CD14-positive monocyte (primary cell): ENCODE measurements at regions not wholly inside any gene's neighbourhood (a gene's known extent, or its start where the extent isn't known, plus 50 kb on each side); places are given as distances from the start of the nearest gene placed in this dataset.
"Not testable (repeated sequence)": the region's sequence is repeated elsewhere in the genome, so short reads cannot be mapped to it uniquely, and the experiment has no call there.

Source experiments
- DNase-seq, 3 donors: peaks; one replicate each; pipeline ENCODE4 v3.0.0-alpha.2; 2011 to 2022
- H2AFZ ChIP-seq: 2 replicates; pipeline ENCODE4 v1.6.0; 2012; ENCODE audit warnings: mild to moderate bottlenecking, low read depth, low read length, inconsistent platforms; ENCODE audit not compliant: insufficient read depth, poor library complexity, severe bottlenecking
- H3K27ac ChIP-seq, 2 donors: 1 replicate in 1 of 2; 2 replicates in 1 of 2; pipeline ENCODE4 v1.5.1; 2012 to 2013; ENCODE audit warnings: low read length in 2 of 2, control low read depth in 1 of 2, inconsistent platforms in 1 of 2, low read depth in 1 of 2, mild to moderate bottlenecking in 1 of 2
- H3K27me3 ChIP-seq, 2 donors: one replicate each; pipeline versions ENCODE4 v1.6.0 to v1.6.1; 2011 to 2013; ENCODE audit warnings: low read length in 2 of 2; ENCODE audit not compliant: control insufficient read depth in 2 of 2, insufficient read depth in 2 of 2
- H3K36me3 ChIP-seq, 2 donors: replicated peaks in 1 of 2; 1 replicate in 1 of 2; 2 replicates in 1 of 2; pipeline versions ENCODE4 v1.5.1 to v1.6.1; 2012 to 2013; ENCODE audit warnings: low read length in 2 of 2, control low read depth in 1 of 2, inconsistent platforms in 1 of 2, mild to moderate bottlenecking in 1 of 2; ENCODE audit not compliant: insufficient read depth in 2 of 2, control insufficient read depth in 1 of 2
- H3K4me1 ChIP-seq, 2 donors: 1 replicate in 1 of 2; 2 replicates in 1 of 2; pipeline versions ENCODE4 v1.5.1 to v1.6.1; 2012 to 2013; ENCODE audit warnings: low read length in 2 of 2, control low read depth in 1 of 2, inconsistent platforms in 1 of 2, mild to moderate bottlenecking in 1 of 2, moderate library complexity in 1 of 2; ENCODE audit not compliant: insufficient read depth in 2 of 2, control insufficient read depth in 1 of 2
- H3K4me2 ChIP-seq: replicated peaks from 2 replicates; pipeline ENCODE3; 2012; ENCODE audit warnings: low read length, moderate library complexity, mild to moderate bottlenecking; ENCODE audit not compliant: poor library complexity, severe bottlenecking; ENCODE audit errors: extremely low read depth
- H3K4me3 ChIP-seq, 3 experiments: fragments of 200-600 bp in 1 of 3; sonication (generic) in 1 of 3; replicated peaks in 1 of 3; 1 replicate in 2 of 3; 2 replicates in 1 of 3; pipeline ENCODE4 v1.5.1; 2011 to 2013; ENCODE audit warnings: low read length in 3 of 3, mild to moderate bottlenecking in 3 of 3, control low read depth in 2 of 3, low read depth in 2 of 3, inconsistent platforms in 1 of 3, moderate library complexity in 1 of 3
- H3K79me2 ChIP-seq: 2 replicates; pipeline ENCODE4 v1.6.0; 2012; ENCODE audit warnings: mild to moderate bottlenecking, control low read depth, inconsistent platforms, low read length, moderate library complexity; ENCODE audit not compliant: insufficient read depth
- H3K9ac ChIP-seq: 2 replicates; pipeline ENCODE4 v1.6.0; 2017; ENCODE audit warnings: low read length, mild to moderate bottlenecking; ENCODE audit not compliant: insufficient read depth, poor library complexity, severe bottlenecking
- H3K9me3 ChIP-seq, 2 donors: replicated peaks in 1 of 2; 1 replicate in 1 of 2; 2 replicates in 1 of 2; pipeline versions ENCODE4 v1.5.1 to v1.6.1; 2012 to 2013; ENCODE audit warnings: low read length in 2 of 2, control low read depth in 1 of 2; ENCODE audit not compliant: control insufficient read depth in 1 of 2, insufficient read depth in 1 of 2
- H4K20me1 ChIP-seq: 2 replicates; pipeline ENCODE4 v1.6.0; 2012; ENCODE audit warnings: mild to moderate bottlenecking, low read length, control low read depth, moderate library complexity; ENCODE audit not compliant: insufficient read depth
- H3K27ac Mint-ChIP-seq, 7 donors: one replicate each; pipeline ENCODE4 v1.8.0; 2020; ENCODE audit warnings: mild to moderate bottlenecking in 7 of 7, mixed read lengths in 7 of 7, moderate library complexity in 6 of 7, inconsistent platforms in 2 of 7
- H3K27me3 Mint-ChIP-seq, 3 donors: one replicate each; pipeline ENCODE4 v1.8.0; 2021 to 2022; ENCODE audit warnings: low read depth in 3 of 3, mild to moderate bottlenecking in 3 of 3, mixed read lengths in 3 of 3, moderate library complexity in 3 of 3, inconsistent platforms in 1 of 3
- H3K36me3 Mint-ChIP-seq, 2 donors: one replicate each; pipeline ENCODE4 v1.8.0; 2020; ENCODE audit warnings: mixed read lengths in 2 of 2, inconsistent platforms in 1 of 2, mild to moderate bottlenecking in 1 of 2
- H3K4me1 Mint-ChIP-seq: one replicate; pipeline ENCODE4 v1.8.0; 2020; ENCODE audit warnings: mild to moderate bottlenecking, mixed read lengths
- H3K4me3 Mint-ChIP-seq, 2 donors: one replicate each; pipeline ENCODE4 v1.8.0; 2020; ENCODE audit warnings: mild to moderate bottlenecking in 2 of 2, mixed read lengths in 2 of 2, moderate library complexity in 1 of 2
- H3K9me3 Mint-ChIP-seq, 7 donors: one replicate each; pipeline ENCODE4 v1.8.0; 2020 to 2022; ENCODE audit warnings: mixed read lengths in 7 of 7, mild to moderate bottlenecking in 6 of 7, moderate library complexity in 6 of 7, inconsistent platforms in 2 of 7
- WGBS: methylation state at CpG from one replicate; pipeline ENCODE4 v1.1.5; 2013; ENCODE audit warnings: missing lambda C conversion rate; ENCODE audit not compliant: insufficient coverage; 5-methylcytosine and 5-hydroxymethylcytosine counted together
- intact Hi-C, 2 donors: fragments of 100-400 bp; cut with micrococcal nuclease; formaldehyde crosslinking; loops; one replicate each; pipeline versions ENCODE4 v1.15.0 to v1.15.1; 2023
- TF ChIP-seq, protein P1 (sequence below): fragments of 200-600 bp; IDR thresholded peaks from one replicate; pipeline ENCODE4 v1.8.0; 2022; ENCODE audit warnings: antibody characterized with exemption, mild to moderate bottlenecking

DNA sequence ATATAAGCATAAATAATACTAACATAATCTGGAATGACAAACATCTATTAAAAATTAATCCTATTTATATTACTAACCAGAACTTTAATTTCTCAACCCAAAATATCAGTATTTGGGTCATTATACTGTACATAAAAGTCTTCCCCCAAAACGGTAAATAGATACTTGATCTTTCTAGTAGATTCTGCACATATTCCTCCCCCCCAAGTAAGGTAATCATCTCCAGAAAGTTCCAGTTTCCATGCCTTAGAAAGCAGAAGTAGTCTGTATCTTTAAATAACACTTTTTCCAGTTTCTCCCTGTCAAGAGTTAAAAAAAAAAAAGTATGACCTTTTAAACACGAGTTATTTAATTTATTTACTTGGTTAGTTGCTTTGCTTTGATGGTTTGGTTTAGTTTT is 150.7 kb upstream of the MB21D2 start:
- Histone ChIP-seq H3K9ac (no peak overlapping the region), H3K27me3 (no peaks in the 10 kb centered on the region), H3K4me3 (no peak overlapping the region), H3K4me2 (no peak overlapping the region), H3K79me2 (no peaks in the 10 kb centered on the region), H3K4me1 (no peaks in the 10 kb centered on the region), H4K20me1 (no peaks in the 10 kb centered on the region), H3K27ac (no peak overlapping the region), H3K9me3 (no peaks in the 10 kb centered on the region), H3K36me3 (no peaks in the 10 kb centered on the region), H2AFZ (no peak overlapping the region)
- Mint-ChIP-seq H3K27ac (no peak overlapping the region), H3K36me3 (no peaks in the 10 kb centered on the region), H3K4me3 (no peak overlapping the region), H3K9me3 (peaks cover 0 to 3% (median 1%) of the 10 kb centered on the region in 7 donors), H3K27me3 (peaks cover 0 to 2% (median 0%) of the 10 kb centered on the region in 3 donors), H3K4me1 (no peaks in the 10 kb centered on the region)
- DNase-seq: no peak
- no CpG with 5 or more reads among the region's 2 CpGs for WGBS
- intact Hi-C loops: no loop called here
- TF ChIP-seq, protein P1, sequence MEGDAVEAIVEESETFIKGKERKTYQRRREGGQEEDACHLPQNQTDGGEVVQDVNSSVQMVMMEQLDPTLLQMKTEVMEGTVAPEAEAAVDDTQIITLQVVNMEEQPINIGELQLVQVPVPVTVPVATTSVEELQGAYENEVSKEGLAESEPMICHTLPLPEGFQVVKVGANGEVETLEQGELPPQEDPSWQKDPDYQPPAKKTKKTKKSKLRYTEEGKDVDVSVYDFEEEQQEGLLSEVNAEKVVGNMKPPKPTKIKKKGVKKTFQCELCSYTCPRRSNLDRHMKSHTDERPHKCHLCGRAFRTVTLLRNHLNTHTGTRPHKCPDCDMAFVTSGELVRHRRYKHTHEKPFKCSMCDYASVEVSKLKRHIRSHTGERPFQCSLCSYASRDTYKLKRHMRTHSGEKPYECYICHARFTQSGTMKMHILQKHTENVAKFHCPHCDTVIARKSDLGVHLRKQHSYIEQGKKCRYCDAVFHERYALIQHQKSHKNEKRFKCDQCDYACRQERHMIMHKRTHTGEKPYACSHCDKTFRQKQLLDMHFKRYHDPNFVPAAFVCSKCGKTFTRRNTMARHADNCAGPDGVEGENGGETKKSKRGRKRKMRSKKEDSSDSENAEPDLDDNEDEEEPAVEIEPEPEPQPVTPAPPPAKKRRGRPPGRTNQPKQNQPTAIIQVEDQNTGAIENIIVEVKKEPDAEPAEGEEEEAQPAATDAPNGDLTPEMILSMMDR: no peak

DNA sequence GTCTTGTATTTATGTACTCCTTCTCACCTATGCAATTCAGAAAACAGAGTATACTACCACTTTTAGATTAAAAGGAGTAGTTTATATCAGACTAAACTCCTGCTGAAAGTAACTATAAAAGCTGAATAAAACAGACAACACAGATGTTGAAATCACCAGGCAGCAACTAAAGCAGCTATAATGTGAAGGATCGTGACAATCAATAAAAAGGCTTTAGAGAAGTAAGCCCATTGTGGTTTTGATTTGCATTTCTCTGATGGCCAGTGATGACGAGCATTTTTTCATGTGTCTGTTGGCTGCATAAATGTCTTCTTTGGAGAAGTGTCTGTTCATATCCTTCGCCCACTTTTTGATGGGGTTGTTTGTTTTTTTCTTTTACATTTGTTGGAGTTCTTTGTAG is 152.1 kb upstream of the MB21D2 start:
- H3K27me3 Mint-ChIP-seq, DNase-seq, H3K4me3 Mint-ChIP-seq, H3K27ac Mint-ChIP-seq, H2AFZ ChIP-seq, intact Hi-C loops, H3K27ac ChIP-seq, H3K79me2 ChIP-seq, H3K36me3 ChIP-seq, H3K4me1 ChIP-seq, H4K20me1 ChIP-seq, H3K4me3 ChIP-seq, H3K36me3 Mint-ChIP-seq, H3K9ac ChIP-seq, H3K4me1 Mint-ChIP-seq, H3K27me3 ChIP-seq, H3K9me3 ChIP-seq, H3K9me3 Mint-ChIP-seq, H3K4me2 ChIP-seq: not testable (repeated sequence)
- WGBS: no CpG with 5 or more reads among the region's 3 CpGs
